CD4-positive, alpha-beta T cell treated with Interleukin-2 at 100 ng/mL for 4 hours (primary cell): ENCODE measurements at regions not wholly inside any gene's neighbourhood (a gene's known extent, or its start where the extent isn't known, plus 50 kb on each side); places are given as distances from the start of the nearest gene placed in this dataset.
"Not testable (repeated sequence)": the region's sequence is repeated elsewhere in the genome, so short reads cannot be mapped to it uniquely, and the experiment has no call there.

Experiments used
- DNase-seq: peaks from one replicate; pipeline ENCODE4 v3.0.0-alpha.2; 2020; ENCODE audit warnings: low spot score

GRCh38 chr1:96865731-96866685 is 144.4 kb downstream of the PTBP2 start:
- DNase-seq, result no peak

GRCh38 chr1:96872757-96873156 is 151.2 kb downstream of the PTBP2 start:
- no peak for DNase-seq

- no peak for DNase-seq
Observed at GRCh38 chr1:96878640-96879039, 157.1 kb downstream of the PTBP2 start.

- DNase-seq, result no peak
Observed at GRCh38 chr1:96880626-96881025, 159.0 kb downstream of the PTBP2 start.

- no peak for DNase-seq
Observed at GRCh38 chr1:96882096-96882495, 160.5 kb downstream of the PTBP2 start.

- DNase-seq, result no peak
Observed at GRCh38 chr1:96886474-96886873, 164.9 kb downstream of the PTBP2 start.

- DNase-seq, result no peak
Observed at GRCh38 chr1:96887501-96887900, 165.9 kb downstream of the PTBP2 start.

GRCh38 chr1:96901783-96902363 is 180.3 kb downstream of the PTBP2 start:
- DNase-seq, result no peak

GRCh38 chr1:96912248-96912647 is 190.7 kb downstream of the PTBP2 start:
- DNase-seq, result no peak

- DNase-seq, result not testable (repeated sequence)
Observed at GRCh38 chr1:96915701-96916100, 194.1 kb downstream of the PTBP2 start.

- no peak for DNase-seq
Observed at GRCh38 chr1:96918406-96918805, 196.8 kb downstream of the PTBP2 start.

GRCh38 chr1:96922181-96922580 is 200.6 kb downstream of the PTBP2 start:
- DNase-seq, result no peak

GRCh38 chr1:96923753-96924152 is 202.2 kb downstream of the PTBP2 start:
- no peak for DNase-seq

GRCh38 chr1:96926176-96926575 is 204.6 kb downstream of the PTBP2 start:
- no peak for DNase-seq

- DNase-seq, result no peak
Observed at GRCh38 chr1:96927125-96927524, 205.5 kb downstream of the PTBP2 start.

- DNase-seq, result no peak
Observed at GRCh38 chr1:96931136-96931535, 209.6 kb downstream of the PTBP2 start.

GRCh38 chr1:96934282-96934681 is 212.7 kb downstream of the PTBP2 start:
- no peak for DNase-seq

GRCh38 chr1:96944432-96945092 is 223.0 kb downstream of the PTBP2 start:
- no peak for DNase-seq

GRCh38 chr1:96945509-96946084 is 224.0 kb downstream of the PTBP2 start:
- no peak for DNase-seq

GRCh38 chr1:96955307-96956012 is 233.9 kb downstream of the PTBP2 start:
- DNase-seq, result no peak

GRCh38 chr1:96962216-96962615 is 240.6 kb downstream of the PTBP2 start:
- DNase-seq, result no peak

- no peak for DNase-seq
Observed at GRCh38 chr1:96962751-96963211, 241.2 kb downstream of the PTBP2 start.
